ENCODE measurements at regions not wholly inside any gene's neighbourhood (a gene's known extent, or its start where the extent isn't known, plus 50 kb on each side); places are given as distances from the start of the nearest gene placed in this dataset.

DNA sequence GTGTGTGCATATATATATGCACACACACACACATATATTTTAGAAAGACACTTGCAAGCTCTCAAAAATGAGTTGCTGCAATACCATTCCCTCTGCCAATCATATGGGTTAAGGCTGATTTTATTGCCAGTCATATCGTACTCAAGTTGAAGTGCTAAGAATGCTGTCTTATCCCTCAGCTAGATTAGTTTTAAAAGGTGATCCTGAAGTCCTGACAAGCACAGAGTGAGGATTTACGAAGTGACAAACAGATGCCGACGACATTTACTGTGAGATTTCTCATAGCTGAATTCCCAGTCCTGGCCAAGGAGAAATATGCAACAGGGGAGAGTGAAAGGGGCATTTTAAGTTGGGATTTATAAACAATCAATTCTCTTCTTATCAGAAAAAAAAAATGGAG lies 126.2 kb upstream of the RBFOX1 start:
- no peak for DNase-seq (ENCODE audit: missing footprints)
- ATAC-seq: no peak
- intact Hi-C loops (cut with DNase I): no loop called here

DNA sequence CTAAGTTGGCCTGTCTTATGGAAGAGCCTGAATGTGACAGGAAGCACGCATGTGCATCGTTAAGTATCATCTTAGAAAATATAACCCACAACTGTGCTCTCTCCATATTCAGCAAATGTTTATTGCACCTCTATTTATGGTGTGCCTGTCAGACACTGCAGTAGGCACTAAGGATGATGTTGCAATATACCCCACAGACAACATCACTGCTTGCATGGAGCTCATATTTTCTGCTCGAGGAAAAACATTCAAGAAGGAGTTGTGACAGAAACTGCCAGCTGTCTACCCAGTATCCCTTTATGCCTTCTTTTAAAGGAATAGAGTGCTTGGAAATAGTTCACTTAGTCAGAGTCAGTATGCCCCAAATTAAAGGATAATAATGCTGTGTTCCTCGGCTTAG lies 132.3 kb upstream of the RBFOX1 start:
- intact Hi-C loops (cut with DNase I): no loop called here
- ATAC-seq: no peak

DNA sequence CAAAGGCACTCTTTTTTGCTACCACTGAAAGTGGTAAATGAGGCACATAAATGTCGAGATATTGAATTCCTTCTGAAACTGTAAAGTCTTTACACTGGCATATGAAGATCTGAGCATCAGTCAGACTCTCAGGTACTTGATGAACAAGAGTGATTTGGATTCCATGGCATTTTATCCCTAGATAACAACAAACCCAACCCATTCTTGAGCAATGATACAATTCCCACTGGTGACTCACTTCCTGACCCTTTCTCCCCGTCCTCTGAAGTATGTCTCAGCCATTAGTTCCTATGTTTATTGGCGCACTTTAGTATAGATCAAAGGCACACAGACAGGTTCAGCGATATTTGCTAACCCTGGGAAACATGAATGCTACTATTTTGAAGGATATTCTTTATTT lies 147.0 kb upstream of the RBFOX1 start:
- intact Hi-C loops (cut with DNase I): no loop called here
- DNase-seq (ENCODE audit: missing footprints): no peak

More for the DNA sequence above, 132.3 kb upstream of the RBFOX1 start:
- no peak for DNase-seq (ENCODE audit: missing footprints)

DNA sequence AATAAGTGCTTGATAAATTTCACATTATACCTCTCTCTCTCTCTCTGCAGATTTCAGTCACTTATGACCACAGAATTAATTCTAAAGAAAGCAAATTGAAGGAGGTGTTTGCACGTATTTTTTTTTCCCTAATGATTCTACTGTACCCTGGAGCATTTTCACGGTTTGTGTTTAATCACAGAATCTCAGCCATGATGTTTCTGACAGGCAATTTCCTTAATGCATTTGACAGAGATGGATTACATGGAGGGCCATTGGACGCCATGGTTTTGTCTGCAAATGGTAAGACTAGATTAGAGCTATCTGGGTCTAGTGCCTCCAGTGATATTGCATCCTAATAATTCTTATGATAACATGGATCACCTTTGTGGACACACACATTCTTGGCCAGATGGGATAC lies 147.5 kb upstream of the RBFOX1 start:
- ATAC-seq: no peak

More for the DNA sequence above, 147.0 kb upstream of the RBFOX1 start:
- no peak for ATAC-seq

DNA sequence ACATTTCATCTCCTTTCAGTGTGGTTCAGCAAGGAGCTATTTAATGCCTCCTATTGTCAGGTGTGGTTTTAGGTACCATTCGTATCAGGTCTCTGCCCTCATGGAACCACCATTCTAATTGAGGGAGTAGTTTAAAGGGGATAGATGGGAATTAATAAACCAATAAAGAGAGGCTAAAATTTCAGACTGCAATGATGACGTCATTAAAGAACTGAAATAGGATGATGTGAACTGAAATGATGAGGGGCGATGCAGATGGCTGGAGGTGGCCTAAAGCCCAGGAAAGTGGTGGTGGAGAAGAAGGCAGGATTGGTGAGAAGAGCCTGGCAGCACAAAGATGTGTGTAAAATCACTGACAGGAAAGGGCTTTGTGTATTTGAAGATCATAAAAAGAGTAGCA lies 148.9 kb upstream of the RBFOX1 start:
- intact Hi-C loops (cut with DNase I): no loop called here
- DNase-seq (ENCODE audit: missing footprints): no peak

More for the DNA sequence above, 147.5 kb upstream of the RBFOX1 start:
- DNase-seq (ENCODE audit: missing footprints): no peak
- intact Hi-C loops (cut with DNase I): no loop called here

DNA sequence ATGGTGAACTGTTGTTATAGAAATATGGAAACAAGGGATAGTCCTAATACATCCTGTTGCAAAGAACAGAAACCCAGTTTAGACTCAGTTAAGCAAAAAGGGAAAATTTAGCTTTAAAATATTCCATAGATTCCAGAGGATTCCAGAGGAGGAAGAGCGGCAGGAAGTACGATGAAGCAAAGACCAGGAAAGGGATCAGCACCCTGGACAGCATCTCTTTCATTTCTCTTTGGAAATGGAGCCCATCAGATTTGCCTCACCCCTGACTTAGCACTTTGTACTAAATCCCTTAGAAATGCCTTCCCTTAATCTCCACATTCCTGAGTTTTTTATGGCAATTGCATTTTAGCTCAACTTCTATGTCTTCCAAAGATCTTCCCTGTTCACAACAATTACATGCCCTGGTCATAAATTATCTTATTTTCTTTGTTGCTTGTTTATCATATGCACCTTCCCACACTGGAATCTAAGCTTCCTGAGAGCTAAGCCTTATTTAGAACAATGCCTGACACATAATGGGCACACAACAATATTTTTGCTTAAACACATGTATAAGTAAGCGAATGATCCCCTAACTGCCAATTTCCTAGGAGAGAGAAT lies 150.0 kb upstream of the RBFOX1 start:
- intact Hi-C loops (cut with DNase I): no loop called here
- ATAC-seq (no peak), DNase-seq (ENCODE audit: missing footprints) (no peak)

More for the DNA sequence above, 148.9 kb upstream of the RBFOX1 start:
- no peak for ATAC-seq

DNA sequence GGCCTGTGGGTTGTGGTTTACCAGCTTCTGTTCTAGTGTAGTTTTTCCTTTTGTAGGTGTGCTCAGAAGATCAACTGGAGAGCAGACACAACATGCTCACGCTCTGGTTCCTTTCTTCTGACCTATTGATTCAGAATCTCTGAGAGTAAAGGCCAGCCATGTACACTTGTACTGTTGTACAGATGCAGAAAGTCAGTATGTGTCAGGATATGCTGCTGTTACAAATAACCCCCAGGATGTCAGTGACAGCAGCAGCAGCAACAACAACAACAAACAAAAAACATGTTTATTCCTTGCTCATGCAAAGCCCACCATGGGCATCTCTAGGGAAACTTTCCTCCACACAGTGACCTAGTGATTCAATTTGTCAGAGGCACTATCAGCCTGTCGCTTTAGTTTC lies 154.8 kb upstream of the RBFOX1 start:
- DNase-seq (ENCODE audit: missing footprints) (no peak), ATAC-seq (no peak)
- intact Hi-C loops (cut with DNase I): no loop called here

DNA sequence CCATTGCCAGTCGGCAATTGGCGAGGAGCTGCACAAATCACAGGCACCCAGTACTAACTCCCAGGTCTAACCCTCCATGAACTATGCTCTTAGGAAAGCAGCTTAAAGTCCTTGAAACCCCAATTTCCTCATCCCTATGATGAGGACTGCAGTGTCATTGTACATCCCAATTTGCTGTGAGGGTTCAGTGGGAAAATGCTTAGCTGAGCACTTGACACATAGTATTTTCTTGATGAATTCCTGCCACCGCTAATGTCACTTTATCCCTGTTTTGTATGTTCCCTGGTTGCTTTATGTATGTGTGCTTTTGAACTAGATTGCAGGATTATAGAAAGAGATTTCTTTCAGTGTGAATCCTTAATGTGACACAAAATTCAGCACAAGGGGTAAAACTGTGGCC lies 161.5 kb upstream of the RBFOX1 start:
- ATAC-seq (no peak), DNase-seq (ENCODE audit: missing footprints) (no peak)
- intact Hi-C loops (cut with DNase I): no loop called here

DNA sequence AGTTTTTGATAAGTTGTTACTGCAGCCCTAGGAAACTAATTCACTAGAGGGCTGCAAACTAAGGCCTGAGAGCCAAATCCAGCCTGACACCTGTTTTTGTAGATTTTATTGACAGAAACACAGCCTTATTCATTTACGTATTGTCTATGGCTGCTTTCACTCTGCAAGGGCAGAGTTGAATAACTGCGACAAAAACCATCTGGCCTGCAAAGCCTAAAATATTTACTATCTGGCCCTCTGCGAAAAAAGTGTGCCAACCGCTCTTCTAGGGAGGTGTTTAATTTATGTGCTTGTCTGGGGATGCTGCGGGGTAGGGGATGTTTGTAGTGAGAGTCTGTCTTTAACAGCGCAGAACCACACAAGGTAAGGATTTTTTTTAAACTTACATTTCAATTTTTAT lies 165.0 kb upstream of the RBFOX1 start:
- DNase-seq (ENCODE audit: missing footprints) (no peak), ATAC-seq (no peak)
- intact Hi-C loops (cut with DNase I): no loop called here

DNA sequence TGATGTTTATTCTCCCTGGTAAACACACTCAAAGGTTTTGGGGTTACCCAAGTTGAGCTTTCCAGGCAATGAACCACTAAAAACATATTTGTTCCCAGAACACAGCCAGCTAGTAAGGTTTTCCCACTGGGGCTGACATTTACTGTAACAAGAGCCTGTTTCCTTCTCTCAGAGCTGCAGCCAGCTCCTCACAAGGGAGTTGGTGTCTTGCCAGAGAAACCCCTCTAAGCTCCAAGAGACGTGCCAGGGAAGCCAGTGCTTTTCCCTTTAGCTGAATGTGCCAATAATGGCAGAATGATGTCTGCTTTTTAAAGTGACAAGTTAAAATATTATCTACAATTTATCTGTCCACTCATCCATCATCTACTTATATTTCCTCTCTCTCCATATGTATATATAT lies 170.8 kb upstream of the RBFOX1 start:
- intact Hi-C loops (cut with DNase I): no loop called here
- no peak for ATAC-seq

DNA sequence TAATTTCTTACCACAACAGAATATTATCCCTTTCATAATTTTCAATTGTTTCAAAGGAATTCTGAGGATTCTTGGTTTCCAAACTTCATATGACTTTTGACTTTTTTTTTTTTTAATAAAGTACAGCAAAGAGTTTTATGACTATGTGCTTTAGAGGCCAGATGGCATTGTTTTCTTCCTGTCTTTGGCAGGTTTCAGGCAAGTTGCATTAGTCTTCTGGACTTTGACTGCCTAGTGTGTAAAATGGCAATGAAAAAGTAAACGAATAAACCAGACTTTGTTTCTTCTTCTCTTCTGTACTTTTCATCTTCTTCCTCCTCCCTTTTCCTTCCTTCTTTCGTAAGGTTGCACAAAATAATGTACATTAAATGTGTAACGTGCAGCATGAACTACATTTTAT lies 172.6 kb upstream of the RBFOX1 start:
- no peak for DNase-seq (ENCODE audit: missing footprints)
- intact Hi-C loops (cut with DNase I): no loop called here
- ATAC-seq: no peak

More for the DNA sequence above, 170.8 kb upstream of the RBFOX1 start:
- no peak for DNase-seq (ENCODE audit: missing footprints)

DNA sequence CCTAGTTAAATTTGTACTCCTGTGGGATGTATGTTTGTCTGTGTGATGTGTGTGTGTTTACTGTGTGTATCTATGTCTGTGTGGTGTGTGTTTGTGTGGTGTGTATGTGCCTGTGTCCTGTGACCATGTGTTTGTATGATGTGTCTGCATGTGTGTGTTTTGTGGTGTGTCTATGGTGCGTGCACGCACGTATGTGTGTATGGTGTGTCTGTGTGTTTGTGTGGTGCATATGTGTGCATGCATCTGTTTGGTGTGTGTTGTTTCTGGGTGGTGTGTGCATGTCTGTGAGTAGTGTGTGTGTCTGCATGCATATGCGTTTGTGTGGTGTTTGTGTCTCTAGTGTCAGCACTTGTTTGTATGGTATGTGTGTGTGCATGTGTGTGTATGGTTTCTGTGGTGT lies 174.2 kb upstream of the RBFOX1 start:
- intact Hi-C loops (cut with DNase I): no loop called here
- DNase-seq (ENCODE audit: missing footprints) (no peak), ATAC-seq (no peak)

DNA sequence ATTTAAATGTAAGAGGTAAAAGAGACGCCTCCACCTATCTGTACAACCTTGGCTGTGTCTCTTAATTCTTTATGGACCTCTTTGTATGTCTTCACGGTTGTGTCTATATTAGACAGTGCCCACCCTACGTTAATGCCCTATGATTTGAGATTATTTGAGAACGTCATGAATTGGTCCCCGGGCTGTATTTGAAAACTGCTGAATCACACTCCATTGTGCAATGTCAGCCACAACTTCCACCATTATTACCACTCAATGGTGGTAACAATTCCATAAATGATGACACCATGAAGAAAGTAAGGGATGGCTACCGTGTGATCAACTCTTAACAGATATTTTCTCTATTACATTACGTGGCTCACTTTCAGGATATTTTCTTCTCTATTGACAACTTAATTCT lies 182.4 kb upstream of the RBFOX1 start:
- DNase-seq (ENCODE audit: missing footprints): no peak
- intact Hi-C loops (cut with DNase I): no loop called here
- no peak for ATAC-seq

DNA sequence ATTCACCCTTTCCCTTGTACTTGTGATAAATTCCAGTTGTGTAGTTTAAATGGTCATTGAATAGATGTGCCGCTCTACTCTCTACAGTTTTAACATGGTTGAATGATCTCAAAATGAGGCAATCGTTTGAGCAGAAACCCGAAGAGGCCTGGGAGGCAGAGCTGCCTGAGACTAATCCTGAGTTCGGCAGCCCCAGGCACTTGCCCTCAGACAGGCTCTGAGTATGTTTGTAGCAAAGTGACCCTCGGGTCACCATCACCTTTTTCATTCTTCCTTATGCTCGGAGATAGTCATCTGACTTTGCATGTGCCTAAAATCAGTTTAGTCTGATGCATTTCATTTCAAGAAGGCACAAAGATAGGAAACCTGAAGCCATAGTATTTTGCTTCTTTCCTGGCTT lies 184.0 kb upstream of the RBFOX1 start:
- ATAC-seq: no peak
- DNase-seq (ENCODE audit: missing footprints): no peak
- intact Hi-C loops (cut with DNase I): no loop called here

DNA sequence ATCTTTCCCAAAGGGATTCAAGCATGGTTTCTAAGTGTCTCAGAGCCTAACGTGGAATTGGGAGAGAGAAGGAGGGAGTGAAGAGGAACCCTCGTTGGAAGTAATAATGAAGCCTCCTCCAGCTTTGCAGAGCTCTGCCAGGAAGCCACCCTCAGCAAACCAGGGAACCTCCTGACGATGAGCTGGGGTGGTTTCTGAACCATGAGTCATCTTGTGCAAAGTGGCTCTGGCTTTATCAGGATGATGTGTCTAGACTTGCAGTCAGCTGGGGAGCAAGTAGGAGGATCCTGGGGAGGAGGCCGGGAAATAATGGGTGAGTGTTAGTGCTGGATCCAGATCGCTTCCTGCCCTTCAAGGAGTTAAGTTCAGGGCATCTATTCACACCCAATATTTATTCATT lies 191.7 kb upstream of the RBFOX1 start:
- no peak for ATAC-seq
- intact Hi-C loops (cut with DNase I): no loop called here
- DNase-seq (ENCODE audit: missing footprints): no peak

DNA sequence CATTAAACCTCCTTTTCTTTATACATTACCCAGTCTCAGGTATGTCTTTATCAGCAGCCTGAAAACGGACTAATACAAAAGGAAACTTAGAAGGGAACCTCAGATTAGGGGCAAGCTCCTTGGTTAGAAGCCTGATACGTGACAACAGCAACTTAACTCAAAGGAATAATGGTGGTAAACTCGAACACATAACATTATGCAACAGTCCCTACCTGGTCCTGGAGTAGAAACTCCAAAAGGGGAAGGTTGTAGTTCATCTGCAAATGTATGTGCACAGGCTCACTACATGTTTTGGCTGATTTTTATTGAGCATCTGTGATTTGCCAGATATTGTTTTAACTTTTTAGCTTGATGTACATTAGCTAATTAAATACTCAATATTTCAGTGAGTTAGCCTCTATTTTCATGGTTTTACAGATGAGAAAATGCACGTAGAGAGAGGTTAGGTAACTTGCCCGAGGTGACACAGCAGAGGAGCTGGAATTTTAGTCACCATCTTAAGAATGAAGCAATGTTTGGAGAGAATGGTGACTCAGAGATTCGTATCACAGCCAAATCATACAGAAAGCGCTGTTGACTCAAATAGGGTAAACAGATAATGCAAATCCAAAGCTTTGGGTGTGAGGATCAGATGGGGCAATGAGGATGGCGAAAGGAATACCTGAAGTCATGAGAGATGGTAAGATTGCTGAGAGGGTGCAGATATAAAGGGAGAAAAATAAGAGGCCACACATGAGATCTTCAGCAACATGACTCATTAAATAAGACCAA lies 194.9 kb upstream of the RBFOX1 start:
- intact Hi-C loops (cut with DNase I): no loop called here
- no peak for ATAC-seq
- DNase-seq (ENCODE audit: missing footprints): no peak

DNA sequence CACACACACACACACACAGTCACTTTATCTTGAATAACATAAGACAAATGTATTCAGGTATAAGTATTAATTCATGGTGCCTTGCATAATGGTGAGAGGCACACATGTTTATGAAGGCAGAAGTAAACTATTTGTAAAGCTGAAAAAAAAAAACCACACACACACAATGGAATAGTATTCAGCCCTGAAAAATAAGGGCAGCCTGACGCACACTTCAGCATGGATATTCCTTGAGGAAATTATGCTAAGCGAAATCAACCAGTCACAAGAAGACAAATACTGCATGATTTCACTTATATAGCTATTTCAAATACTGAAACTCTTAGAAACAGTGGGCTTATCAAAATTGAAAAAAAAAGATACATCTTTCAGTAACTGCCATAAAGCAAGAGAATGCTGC lies 200.2 kb upstream of the RBFOX1 start:
- ATAC-seq (no peak), DNase-seq (ENCODE audit: missing footprints) (no peak)
- intact Hi-C loops (cut with DNase I): no loop called here

DNA sequence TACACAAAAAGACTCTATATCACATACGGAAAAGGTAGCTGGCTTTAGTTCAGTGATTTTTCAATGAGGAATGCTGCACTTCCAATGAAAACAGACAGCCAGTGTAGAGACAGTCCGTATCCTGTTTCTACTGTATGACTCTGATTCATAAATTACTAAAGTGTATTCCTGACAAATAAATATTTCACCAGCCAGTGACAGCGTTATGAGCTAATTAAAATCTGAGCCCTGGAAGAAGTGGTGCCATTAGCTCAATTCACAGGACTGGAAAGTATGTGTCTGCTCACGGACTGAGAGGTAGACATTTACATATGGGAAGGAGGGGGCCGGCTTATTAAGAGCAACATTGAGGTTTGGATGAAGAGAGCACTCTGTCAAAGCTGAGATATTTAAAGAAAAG lies 207.9 kb upstream of the RBFOX1 start:
- intact Hi-C loops (cut with DNase I): no loop called here
- DNase-seq (ENCODE audit: missing footprints): no peak
- no peak for ATAC-seq

DNA sequence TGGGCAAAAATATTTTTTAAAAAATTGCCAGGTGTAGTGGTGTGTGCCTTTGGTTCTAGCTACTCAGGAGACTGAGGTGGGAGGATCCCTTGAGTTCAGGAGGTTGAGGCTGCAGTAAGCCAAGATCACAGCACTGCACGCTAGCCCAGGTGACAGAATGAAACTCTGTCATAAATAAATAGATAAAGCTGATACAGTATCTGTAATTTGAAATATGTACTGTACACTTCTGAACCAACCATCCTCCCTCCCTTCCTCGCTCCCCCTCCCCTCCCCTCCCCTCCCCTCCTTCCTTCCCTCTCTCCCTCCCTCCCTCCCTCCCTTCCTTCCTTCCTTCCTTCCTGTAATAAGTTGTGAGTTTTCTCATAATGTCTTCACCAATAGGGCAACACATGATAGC lies 208.4 kb upstream of the RBFOX1 start:
- DNase-seq (ENCODE audit: missing footprints) (no peak), ATAC-seq (no peak)
- intact Hi-C loops (cut with DNase I): no loop called here

DNA sequence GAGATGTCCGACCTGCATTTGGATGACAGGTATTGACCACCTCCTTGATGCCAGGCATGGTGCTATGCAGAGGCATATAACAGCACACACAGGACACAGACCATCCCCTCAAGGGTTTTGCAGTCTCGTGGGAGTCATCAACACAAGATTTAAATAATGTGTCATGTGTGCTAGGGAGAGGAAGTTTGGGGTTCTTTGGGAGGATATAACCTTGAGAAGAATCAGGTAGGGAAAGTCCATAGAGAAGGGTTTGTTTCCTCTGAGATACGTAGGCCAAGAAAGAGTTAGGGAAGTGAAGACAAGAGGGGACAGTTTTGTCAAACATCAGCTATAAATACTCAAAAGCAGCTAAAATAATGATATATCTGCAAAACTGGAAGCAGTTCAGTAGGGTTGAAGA lies 215.9 kb upstream of the RBFOX1 start:
- intact Hi-C loops (cut with DNase I): no loop called here
- no peak for ATAC-seq
- no peak for DNase-seq (ENCODE audit: missing footprints)

DNA sequence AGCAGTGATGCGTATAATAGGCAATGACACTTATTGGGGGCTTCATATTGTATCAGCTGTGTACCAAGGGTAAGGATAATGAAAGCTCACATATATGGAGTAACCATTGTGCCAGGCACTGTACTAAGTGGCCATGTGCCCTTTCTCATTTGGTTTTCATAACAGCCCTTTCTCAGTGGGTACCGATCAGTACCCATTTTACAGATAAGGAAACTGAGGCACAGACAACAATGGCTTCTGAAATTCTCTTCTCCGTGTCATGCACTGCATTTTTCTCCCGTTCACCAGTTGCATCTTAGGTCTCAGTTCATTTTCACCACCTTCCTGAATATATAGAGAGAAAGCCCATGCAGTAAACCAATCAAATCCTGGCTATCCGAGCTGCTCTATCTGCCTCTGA lies 216.7 kb upstream of the RBFOX1 start:
- ATAC-seq (no peak), DNase-seq (ENCODE audit: missing footprints) (no peak)
- intact Hi-C loops (cut with DNase I): no loop called here
